Epithelial cell of esophagus (primary cell): ENCODE measurements at regions not wholly inside any gene's neighbourhood (a gene's known extent, or its start where the extent isn't known, plus 50 kb on each side); places are given as distances from the start of the nearest gene placed in this dataset.
"Not testable (repeated sequence)": the region's sequence is repeated elsewhere in the genome, so short reads cannot be mapped to it uniquely, and the experiment has no call there.

Source experiments
- DNase-seq: peaks from one replicate; pipeline ENCODE4 v3.0.0; 2010; ENCODE audit warnings: low read depth
- H3K4me3 ChIP-seq: 2 replicates; pipeline ENCODE4 v1.5.1; 2011; ENCODE audit warnings: mild to moderate bottlenecking, low read length, control low read depth
- TF ChIP-seq, protein P1 (sequence below): IDR thresholded peaks from 2 replicates; pipeline ENCODE4 v1.5.1; 2011; ENCODE audit warnings: low read depth, mild to moderate bottlenecking, low read length, control low read depth, inconsistent platforms; ENCODE audit not compliant: insufficient read depth; ENCODE audit errors: missing control alignments

DNA sequence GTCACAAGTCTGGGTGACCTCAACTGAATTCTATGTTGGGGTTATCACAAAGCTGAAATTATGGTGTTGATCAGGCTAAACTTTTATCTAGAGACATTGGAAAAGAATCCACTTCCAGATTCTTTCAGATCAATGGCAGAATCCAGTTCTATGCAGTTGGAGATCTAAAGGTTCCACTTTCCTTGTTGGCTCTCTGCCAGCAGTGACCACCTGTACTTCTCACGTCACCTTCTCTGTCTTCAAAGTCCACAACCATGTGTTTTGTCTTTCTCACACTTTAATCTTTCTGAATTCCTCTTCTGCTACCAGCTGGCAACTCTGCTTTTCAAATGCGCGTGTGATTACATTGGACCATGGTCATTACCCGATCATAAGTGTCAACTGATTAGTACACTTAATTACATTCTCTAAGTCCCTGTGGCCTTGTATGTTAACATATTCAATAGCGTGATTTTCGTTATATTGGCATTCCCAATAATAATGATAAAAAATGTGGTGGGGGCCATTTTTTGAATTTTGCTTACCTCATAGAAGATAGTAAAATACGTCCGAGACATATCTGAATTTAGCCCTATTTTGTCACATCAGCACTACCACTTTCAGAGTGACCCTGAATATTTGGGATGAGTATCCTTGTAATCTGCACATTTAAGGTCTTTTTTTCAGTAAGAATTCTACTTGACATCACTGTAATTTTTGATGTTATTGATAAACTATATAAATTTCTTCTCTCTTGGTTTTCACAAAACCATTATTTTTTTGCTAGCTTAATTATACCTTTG lies 73.7 kb upstream of the PRDM9 start:
- DNase-seq, result no peak
- TF ChIP-seq, protein P1, sequence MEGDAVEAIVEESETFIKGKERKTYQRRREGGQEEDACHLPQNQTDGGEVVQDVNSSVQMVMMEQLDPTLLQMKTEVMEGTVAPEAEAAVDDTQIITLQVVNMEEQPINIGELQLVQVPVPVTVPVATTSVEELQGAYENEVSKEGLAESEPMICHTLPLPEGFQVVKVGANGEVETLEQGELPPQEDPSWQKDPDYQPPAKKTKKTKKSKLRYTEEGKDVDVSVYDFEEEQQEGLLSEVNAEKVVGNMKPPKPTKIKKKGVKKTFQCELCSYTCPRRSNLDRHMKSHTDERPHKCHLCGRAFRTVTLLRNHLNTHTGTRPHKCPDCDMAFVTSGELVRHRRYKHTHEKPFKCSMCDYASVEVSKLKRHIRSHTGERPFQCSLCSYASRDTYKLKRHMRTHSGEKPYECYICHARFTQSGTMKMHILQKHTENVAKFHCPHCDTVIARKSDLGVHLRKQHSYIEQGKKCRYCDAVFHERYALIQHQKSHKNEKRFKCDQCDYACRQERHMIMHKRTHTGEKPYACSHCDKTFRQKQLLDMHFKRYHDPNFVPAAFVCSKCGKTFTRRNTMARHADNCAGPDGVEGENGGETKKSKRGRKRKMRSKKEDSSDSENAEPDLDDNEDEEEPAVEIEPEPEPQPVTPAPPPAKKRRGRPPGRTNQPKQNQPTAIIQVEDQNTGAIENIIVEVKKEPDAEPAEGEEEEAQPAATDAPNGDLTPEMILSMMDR, result no peak
- H3K4me3 ChIP-seq, result no peak overlapping the region

DNA sequence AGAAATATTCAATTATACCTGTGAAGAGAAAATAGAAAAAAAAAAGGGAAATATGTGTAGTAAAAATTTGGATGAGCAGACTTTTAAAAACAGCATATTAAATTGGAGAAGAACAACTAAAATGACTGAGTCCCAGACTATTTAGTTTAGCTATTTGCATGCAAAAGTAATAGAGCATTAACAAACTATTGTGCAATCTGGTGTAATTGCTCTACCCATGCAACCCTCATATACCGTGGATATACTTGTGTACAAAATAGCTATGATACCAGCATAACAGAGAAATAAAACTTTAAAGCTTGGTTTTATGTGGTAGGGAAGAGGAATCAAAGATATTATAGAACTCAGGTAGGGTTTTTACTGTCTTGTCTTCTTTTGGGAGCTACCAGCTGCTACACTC lies 78.7 kb upstream of the PRDM9 start:
- no peak overlapping the region for H3K4me3 ChIP-seq
- no peak for DNase-seq
- TF ChIP-seq, protein P1, result no peak

DNA sequence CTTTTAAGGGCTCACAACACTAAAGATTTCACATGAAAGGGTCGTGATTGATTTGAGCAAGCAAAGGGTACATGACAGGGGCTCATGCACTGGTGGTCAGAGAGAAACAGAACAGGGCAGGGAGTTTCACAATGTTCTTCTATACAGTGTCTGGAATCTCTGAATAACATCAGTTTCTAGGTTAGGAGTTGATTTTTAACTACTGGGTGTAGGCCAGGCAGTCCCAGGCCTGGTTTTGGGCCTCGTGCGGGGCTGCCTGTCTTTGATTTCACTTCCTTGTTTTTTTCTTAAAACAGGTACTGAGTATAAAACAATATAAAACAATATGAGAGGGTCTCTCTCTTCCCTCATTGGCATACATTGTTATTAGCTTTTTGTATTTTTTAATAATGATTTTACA lies 87.2 kb upstream of the PRDM9 start:
- not testable (repeated sequence) for H3K4me3 ChIP-seq, DNase-seq

DNA sequence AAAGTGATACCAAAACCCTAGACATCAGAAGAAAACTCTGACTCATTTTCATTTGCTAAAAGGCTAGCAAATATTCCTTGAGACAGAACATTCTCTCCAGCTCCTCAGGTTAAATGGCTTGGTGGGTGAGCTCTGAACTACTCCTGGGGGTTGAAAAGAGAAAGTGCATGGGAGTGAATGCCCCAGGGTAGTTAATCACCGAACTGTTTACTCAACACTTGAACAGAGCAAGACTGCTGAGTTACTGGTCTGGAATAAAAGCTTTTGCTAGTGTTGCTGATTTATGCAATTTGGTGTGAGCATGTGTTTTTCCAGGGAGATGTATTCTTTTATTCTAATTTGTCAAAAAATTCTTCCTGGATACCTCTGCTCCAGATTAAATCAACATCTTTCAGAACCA lies 88.3 kb upstream of the PRDM9 start:
- no peak overlapping the region for H3K4me3 ChIP-seq
- TF ChIP-seq, protein P1, result peak; percentile 33
- DNase-seq, result peak; percentile 89

DNA sequence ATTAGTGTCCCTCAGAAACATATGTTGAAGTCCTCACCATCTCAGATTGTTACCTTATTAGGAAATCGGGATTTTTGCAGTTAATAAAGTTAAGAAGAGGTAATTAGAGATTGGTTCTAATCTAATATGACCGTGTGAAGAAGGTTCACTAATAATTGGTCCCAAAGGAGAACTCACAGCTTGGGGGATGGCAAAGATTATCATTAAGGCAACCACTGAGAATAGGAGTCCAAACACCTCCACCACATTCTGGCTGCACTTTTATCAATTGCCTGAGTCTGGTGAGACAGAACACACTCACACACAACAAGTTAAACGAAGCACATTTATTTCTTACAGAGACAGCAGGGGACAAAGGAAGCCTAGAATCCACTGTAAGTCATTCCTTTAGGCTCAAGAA lies 94.9 kb upstream of the PRDM9 start:
- no peak for DNase-seq
- no peak overlapping the region for H3K4me3 ChIP-seq
- TF ChIP-seq, protein P1, result no peak

DNA sequence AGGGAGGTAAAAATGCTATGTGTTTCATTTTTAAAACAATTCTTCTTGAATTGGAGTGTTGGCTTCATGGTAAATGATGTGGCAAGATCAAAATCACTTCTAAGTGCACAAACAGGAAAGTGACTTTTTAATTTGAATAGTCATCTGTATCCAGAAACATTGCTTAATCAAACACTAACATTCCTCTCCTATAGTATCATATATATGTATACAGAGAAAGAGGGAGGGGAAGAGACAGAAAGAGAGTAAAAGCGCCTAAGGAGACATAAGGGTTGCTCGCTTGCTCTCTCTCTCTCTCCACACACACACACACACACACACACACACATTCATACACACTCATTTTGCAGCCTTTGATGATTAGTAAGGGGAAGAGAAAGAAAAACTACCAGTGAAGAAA lies 95.4 kb upstream of the PRDM9 start:
- TF ChIP-seq, protein P1, result no peak
- DNase-seq, result peak; percentile 94

DNA sequence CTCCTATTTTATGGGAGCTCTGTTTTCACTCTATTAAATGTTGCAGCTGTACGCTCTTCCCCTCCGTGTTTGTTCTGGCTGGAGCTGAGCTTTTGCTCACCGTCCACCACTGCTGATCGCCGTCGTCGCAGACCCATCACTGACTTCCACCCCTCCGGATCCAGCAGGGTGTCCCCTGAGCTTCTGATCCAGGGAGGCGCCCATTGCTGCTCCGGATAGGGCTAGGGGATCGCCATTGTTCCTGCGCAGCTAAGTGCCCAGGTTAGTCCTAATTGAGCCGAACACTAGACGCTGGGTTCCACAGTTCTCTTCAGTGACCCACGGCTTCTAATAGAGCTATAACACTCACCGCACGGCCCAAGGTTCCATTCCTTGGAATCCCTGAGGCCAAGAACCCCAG lies 96.2 kb upstream of the PRDM9 start:
- DNase-seq, result no peak
- TF ChIP-seq, protein P1, result no peak
- H3K4me3 ChIP-seq, result no peak overlapping the region

More for the DNA sequence above, 95.4 kb upstream of the PRDM9 start:
- H3K4me3 ChIP-seq, result no peak overlapping the region

DNA sequence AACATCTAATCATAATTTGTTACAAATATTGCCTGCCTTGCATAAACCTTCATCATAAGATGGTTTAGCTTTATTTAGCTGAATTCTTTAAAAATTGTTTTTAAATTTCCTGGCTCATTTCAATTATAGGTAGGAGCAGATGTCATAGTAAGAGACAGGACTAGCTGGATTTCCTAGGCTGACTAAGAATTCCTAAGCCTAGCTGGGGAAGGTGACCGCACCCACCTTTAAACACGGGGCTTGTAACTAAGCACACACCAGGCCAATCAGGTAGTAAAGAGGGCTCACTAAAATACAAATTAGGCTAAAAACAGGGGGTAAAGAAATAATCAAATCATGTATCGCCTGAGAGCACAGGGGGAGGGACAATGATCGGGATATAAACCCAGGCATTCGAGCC lies 96.6 kb upstream of the PRDM9 start:
- peak; percentile 49 for DNase-seq
- H3K4me3 ChIP-seq, result not testable (repeated sequence)
